ENCODE measurements at regions not wholly inside any gene's neighbourhood (a gene's known extent, or its start where the extent isn't known, plus 50 kb on each side); places are given as distances from the start of the nearest gene placed in this dataset.

DNA sequence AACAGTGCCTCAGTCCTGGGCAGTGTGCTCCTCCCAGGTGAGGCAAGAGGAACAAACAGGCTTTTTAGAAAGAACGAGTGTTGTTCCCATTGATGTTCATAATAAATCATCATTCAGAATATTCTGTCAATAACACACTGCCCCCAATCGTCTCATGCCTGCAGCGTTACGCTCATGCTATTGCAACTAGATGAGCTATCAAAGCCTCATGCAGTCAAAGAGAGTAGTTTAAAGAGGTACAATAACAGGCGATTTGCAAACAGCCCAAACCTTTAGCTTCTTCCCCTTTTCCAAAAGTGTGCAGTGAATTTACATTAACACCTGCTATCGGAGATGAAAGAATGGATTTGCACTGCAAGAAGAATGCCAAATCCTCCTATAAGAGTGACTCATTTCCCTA, 1164.7 kb upstream of the MAP3K7 start (continued):
- TF ChIP-seq, protein P1, sequence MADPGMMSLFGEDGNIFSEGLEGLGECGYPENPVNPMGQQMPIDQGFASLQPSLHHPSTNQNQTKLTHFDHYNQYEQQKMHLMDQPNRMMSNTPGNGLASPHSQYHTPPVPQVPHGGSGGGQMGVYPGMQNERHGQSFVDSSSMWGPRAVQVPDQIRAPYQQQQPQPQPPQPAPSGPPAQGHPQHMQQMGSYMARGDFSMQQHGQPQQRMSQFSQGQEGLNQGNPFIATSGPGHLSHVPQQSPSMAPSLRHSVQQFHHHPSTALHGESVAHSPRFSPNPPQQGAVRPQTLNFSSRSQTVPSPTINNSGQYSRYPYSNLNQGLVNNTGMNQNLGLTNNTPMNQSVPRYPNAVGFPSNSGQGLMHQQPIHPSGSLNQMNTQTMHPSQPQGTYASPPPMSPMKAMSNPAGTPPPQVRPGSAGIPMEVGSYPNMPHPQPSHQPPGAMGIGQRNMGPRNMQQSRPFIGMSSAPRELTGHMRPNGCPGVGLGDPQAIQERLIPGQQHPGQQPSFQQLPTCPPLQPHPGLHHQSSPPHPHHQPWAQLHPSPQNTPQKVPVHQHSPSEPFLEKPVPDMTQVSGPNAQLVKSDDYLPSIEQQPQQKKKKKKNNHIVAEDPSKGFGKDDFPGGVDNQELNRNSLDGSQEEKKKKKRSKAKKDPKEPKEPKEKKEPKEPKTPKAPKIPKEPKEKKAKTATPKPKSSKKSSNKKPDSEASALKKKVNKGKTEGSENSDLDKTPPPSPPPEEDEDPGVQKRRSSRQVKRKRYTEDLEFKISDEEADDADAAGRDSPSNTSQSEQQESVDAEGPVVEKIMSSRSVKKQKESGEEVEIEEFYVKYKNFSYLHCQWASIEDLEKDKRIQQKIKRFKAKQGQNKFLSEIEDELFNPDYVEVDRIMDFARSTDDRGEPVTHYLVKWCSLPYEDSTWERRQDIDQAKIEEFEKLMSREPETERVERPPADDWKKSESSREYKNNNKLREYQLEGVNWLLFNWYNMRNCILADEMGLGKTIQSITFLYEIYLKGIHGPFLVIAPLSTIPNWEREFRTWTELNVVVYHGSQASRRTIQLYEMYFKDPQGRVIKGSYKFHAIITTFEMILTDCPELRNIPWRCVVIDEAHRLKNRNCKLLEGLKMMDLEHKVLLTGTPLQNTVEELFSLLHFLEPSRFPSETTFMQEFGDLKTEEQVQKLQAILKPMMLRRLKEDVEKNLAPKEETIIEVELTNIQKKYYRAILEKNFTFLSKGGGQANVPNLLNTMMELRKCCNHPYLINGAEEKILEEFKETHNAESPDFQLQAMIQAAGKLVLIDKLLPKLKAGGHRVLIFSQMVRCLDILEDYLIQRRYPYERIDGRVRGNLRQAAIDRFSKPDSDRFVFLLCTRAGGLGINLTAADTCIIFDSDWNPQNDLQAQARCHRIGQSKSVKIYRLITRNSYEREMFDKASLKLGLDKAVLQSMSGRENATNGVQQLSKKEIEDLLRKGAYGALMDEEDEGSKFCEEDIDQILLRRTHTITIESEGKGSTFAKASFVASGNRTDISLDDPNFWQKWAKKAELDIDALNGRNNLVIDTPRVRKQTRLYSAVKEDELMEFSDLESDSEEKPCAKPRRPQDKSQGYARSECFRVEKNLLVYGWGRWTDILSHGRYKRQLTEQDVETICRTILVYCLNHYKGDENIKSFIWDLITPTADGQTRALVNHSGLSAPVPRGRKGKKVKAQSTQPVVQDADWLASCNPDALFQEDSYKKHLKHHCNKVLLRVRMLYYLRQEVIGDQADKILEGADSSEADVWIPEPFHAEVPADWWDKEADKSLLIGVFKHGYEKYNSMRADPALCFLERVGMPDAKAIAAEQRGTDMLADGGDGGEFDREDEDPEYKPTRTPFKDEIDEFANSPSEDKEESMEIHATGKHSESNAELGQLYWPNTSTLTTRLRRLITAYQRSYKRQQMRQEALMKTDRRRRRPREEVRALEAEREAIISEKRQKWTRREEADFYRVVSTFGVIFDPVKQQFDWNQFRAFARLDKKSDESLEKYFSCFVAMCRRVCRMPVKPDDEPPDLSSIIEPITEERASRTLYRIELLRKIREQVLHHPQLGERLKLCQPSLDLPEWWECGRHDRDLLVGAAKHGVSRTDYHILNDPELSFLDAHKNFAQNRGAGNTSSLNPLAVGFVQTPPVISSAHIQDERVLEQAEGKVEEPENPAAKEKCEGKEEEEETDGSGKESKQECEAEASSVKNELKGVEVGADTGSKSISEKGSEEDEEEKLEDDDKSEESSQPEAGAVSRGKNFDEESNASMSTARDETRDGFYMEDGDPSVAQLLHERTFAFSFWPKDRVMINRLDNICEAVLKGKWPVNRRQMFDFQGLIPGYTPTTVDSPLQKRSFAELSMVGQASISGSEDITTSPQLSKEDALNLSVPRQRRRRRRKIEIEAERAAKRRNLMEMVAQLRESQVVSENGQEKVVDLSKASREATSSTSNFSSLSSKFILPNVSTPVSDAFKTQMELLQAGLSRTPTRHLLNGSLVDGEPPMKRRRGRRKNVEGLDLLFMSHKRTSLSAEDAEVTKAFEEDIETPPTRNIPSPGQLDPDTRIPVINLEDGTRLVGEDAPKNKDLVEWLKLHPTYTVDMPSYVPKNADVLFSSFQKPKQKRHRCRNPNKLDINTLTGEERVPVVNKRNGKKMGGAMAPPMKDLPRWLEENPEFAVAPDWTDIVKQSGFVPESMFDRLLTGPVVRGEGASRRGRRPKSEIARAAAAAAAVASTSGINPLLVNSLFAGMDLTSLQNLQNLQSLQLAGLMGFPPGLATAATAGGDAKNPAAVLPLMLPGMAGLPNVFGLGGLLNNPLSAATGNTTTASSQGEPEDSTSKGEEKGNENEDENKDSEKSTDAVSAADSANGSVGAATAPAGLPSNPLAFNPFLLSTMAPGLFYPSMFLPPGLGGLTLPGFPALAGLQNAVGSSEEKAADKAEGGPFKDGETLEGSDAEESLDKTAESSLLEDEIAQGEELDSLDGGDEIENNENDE (IDR thresholded peaks at IDR 0.05; ENCODE audit: insufficient replicate concordance, low read length), result no peak
- no peak for TF ChIP-seq SUZ12 (IDR thresholded peaks at IDR 0.05; ENCODE audit: low read length)
- no peak for TF ChIP-seq RBBP5 (IDR thresholded peaks at IDR 0.05; ENCODE audit: borderline replicate concordance, low read depth, low read length)
- no peak for TF ChIP-seq KDM5A (IDR thresholded peaks at IDR 0.05; ENCODE audit: low read length)
- no peak for TF ChIP-seq SIRT6 (IDR thresholded peaks at IDR 0.05; ENCODE audit: low read length)
- no peak for TF ChIP-seq YY1 (IDR thresholded peaks at IDR 0.05; ENCODE audit: low read depth, low read length)
- no peak for TF ChIP-seq TBP (IDR thresholded peaks at IDR 0.05; ENCODE audit: low read depth, low read length)
- TF ChIP-seq GABPA (IDR thresholded peaks at IDR 0.05; ENCODE audit: borderline replicate concordance, insufficient read depth, low read length), result no peak
- TF ChIP-seq, protein P2, sequence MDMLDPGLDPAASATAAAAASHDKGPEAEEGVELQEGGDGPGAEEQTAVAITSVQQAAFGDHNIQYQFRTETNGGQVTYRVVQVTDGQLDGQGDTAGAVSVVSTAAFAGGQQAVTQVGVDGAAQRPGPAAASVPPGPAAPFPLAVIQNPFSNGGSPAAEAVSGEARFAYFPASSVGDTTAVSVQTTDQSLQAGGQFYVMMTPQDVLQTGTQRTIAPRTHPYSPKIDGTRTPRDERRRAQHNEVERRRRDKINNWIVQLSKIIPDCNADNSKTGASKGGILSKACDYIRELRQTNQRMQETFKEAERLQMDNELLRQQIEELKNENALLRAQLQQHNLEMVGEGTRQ (IDR thresholded peaks at IDR 0.05; ENCODE audit: low read length), result no peak
- no peak for TF ChIP-seq HDAC2 (IDR thresholded peaks at IDR 0.05; ENCODE audit: borderline replicate concordance in 1 of 2, low read depth in 2 of 2, low read length in 2 of 2)
- TF ChIP-seq, protein P3, sequence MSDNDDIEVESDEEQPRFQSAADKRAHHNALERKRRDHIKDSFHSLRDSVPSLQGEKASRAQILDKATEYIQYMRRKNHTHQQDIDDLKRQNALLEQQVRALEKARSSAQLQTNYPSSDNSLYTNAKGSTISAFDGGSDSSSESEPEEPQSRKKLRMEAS (IDR thresholded peaks at IDR 0.05), result no peak

Data from H1 (cell line).